Fibroblast of villous mesenchyme (primary cell): ENCODE measurements at regions not wholly inside any gene's neighbourhood (a gene's known extent, or its start where the extent isn't known, plus 50 kb on each side); places are given as distances from the start of the nearest gene placed in this dataset.

ENCODE experiments used
- DNase-seq: peaks from one replicate; pipeline ENCODE4 v3.0.0-alpha.2; 2010; ENCODE audit warnings: low read depth
- H3K4me3 ChIP-seq: 2 replicates; pipeline ENCODE4 v1.5.1; 2011; ENCODE audit warnings: low read depth, mild to moderate bottlenecking, low read length
- CTCF ChIP-seq: IDR thresholded peaks from 2 replicates; pipeline ENCODE4 v1.5.1; 2012; ENCODE audit warnings: low read depth, mild to moderate bottlenecking, low read length; ENCODE audit not compliant: insufficient read depth

GRCh38 chr16:51049678-51050376, 101.2 kb downstream of the SALL1 start:
- DNase-seq = no peak
- no peak overlapping the region for H3K4me3 ChIP-seq
- TF ChIP-seq CTCF = no peak

DNA sequence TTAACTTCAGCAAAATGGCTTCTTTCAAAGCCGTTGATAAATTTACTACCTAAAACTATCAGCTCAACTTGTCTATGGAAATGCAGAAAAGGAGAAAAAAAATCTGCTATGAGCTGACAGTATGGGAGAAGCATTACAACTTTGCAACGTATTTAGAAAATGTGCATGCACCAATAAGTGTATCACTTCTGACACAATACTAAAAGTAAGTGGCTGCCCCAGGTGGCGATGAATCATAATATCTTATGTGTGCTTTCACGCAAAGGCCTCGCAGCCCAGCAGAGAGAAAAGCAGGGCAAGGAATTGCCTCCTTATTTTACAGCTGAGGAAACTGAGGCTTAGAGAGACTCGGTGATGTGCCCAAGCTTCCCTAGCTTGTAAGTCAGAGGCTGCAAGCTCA, 101.8 kb downstream of the SALL1 start:
- no peak for TF ChIP-seq CTCF
- no peak for DNase-seq
- H3K4me3 ChIP-seq = no peak overlapping the region

DNA sequence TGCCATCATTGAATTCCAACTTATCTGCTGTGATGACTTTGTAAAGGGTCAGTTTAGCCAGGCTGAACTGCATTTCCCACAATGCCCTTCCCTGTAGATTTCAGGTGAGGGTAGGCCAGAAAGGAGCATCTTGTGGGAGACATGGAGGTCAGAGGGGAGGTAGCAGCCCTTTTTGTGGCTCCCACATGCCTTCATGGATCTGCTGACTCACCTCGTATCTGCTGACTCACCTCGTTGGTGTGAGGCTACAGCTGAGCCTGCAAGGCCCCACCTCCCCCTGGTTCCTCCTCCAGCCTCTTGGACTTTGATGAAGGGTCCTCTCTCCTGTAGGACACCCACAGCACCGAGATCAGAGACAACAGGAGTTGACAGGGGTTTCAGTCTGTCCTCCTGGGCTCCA, 102.5 kb downstream of the SALL1 start:
- DNase-seq = no peak

GRCh38 chr16:51045794-51046193, 105.3 kb downstream of the SALL1 start:
- H3K4me3 ChIP-seq = no peak overlapping the region
- DNase-seq = no peak
- no peak for TF ChIP-seq CTCF

More for the DNA sequence above, 102.5 kb downstream of the SALL1 start:
- no peak overlapping the region for H3K4me3 ChIP-seq
- TF ChIP-seq CTCF = no peak

DNA sequence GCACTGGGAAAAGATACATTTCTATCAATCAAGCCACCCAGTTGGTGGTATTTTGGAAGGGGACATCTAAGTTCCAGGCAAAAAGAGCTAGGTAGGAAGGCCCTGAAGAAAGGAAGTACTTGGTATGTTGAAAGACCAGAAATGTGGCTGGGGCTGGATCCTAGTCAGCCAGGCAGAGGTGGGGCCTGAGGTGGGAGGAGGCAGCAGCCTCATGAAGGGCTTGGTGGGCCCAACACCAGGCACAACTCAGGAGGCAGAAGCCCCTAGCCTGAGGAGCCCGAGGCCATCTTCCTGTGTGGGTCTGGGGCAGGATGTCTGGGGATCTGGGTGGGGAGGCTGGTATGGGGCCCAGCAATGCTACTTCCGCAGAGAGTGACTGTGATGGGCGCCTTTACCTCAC, 105.9 kb downstream of the SALL1 start:
- TF ChIP-seq CTCF = no peak
- H3K4me3 ChIP-seq = no peak overlapping the region
- no peak for DNase-seq

- DNase-seq = no peak
- no peak overlapping the region for H3K4me3 ChIP-seq
- no peak for TF ChIP-seq CTCF
Measured at GRCh38 chr16:51041546-51041945, 109.5 kb downstream of the SALL1 start.

DNA sequence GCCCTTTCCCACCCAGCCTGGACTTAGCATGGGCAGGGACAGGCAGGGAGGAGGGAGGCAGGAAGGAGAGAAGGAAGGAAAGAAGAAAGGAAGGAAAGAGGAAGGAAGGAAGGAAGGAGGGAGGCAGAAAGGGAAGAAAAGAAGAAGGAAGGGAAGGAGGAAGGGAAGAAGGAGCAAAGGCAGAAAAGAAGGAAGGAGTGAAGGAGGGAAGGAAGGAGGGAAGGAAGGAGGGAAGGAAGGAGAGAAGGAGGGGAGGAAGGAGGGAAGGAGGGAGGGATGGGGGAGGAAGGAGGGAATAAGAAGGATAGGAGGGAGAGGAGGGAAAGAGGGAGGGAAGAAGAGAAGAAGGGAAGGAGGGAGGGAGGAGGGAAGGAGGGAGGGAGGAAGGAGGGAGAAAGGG, 110.4 kb downstream of the SALL1 start:
- H3K4me3 ChIP-seq = no peak overlapping the region
- no peak for TF ChIP-seq CTCF
- DNase-seq = no peak
